ENCODE measurements at regions not wholly inside any gene's neighbourhood (a gene's known extent, or its start where the extent isn't known, plus 50 kb on each side); places are given as distances from the start of the nearest gene placed in this dataset.

DNA sequence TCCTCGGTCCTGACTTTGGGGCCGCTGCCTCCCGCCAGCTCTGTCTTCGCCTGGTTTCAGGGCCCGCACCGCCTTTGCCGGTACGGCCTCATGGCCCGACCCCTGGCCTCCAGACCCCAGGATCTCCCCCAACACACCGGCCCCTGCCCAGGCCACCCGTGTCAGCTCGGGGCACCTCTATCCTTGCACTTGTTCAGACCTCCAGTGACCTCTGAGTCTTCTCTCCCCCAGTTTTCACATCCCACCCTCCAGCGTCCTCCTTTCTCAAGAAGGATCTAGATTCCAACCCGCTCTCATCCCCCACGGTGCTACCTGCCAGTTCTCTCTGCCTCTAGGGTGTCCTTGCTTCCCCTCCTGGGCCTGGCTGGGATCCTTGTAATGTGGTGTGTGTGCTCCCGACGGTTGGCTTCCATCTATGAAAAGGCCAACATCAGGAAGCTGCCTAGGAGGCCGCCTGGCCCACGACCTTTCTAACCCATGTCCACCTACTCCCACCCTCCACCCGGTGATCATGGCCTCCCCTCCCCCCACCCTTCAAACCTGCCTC lies 61.1 kb downstream of the SPATA31C2 start:
- H3K27ac ChIP-seq = no peak overlapping the region
- no peak for DNase-seq (ENCODE audit: low read depth, low spot score)

DNA sequence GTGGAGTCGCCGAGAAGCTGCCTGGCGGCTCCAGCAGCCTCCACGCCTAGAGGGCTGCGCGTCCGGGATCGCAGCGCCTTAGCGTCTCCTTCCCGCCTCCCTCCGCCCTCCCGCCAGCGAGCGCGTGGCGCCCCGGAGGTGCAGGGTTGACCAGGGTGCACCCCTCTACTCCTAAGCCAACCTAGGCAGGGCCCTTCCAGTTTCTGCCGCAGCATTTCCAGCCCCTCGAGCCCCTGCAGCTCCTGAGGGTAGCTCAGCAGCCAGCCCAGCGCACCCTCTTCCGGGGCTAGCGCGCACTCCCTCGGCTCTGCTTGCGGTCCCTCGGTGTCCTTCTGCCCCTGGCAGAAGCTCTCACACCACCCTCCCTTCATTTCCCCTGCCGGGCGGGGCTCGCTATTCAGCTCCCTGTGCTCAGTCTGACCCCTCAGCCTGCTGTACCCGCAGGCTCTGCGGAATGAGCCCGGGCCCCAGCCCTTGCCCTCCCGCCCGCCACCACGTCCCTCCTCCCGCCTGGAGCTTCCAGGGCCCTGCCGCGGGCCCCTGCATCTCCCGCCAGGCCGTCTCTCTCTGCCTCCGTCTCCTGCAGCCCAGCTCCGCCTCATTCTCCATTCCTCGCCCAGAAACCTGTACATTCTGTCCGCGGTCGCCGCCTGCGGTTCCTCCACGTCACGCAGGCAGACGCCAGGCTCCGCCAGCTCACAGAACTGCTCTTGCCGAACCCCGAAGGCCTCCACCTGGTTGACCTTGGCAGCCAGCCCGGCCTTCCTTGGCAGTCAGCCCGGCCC lies 61.8 kb downstream of the SPATA31C2 start:
- DNase-seq (ENCODE audit: low read depth, low spot score) = peak; percentile 70
- peak overlapping the region; percentile 31 for H3K27ac ChIP-seq

DNA sequence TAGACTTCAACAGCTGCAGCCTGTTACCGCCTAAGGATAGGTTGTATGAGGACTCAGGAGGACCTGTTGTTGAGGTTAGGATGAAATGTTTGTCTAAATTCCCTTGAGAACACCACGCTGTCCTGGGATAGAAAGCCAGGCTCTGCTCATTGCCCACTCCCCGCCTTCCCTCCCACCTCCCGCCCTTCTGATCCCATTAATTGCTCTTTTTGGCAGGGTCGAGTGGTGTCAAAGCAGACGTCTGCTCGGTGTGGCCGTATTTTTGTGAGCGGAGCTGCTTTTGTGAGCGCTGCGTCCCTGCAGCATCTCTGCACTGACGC lies 62.3 kb downstream of the SPATA31C2 start:
- peak overlapping the region; percentile 31 for H3K27ac ChIP-seq
- DNase-seq (ENCODE audit: low read depth, low spot score) = no peak

DNA sequence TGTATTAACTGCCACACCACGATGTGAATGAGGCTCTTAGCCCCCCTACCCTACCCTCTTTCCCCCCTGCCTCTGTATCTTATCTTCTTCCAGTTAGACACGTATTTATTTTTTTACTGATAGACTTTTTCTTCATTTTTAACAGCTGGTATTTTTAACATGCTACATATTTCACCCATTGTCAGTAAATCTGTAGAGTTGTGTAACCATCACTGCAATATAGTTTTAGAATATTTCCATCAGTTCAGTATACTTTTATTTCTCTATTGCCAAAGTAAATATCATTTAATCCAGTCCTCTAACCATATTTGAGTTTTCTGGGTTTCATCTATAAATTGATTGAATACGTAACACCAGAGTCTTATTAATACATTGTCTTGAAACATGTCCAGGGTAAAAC lies 62.8 kb downstream of the SPATA31C2 start:
- no peak overlapping the region for H3K27ac ChIP-seq
- DNase-seq (ENCODE audit: low read depth, low spot score) = no peak

DNA sequence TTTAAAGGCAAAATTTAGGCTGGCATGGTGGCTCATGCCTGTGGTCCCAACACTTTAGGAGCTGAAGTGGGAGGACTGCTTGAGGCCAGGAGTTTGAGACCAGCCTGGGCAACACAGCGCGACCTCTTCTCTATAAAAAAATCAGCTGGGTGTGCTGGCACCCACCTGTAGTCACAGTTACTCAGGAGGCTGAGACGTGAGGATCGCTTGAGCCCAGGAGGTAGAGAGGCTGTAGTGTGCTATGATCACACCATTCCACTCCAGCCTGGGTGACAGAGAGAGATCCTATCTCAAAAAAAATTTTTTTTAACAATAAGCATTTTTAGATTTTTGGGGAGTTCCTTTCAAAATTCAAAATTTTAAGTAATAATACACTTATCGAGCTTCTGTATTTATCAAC lies 63.3 kb downstream of the SPATA31C2 start:
- DNase-seq (ENCODE audit: low read depth, low spot score) = no peak
- no peak overlapping the region for H3K27ac ChIP-seq

DNA sequence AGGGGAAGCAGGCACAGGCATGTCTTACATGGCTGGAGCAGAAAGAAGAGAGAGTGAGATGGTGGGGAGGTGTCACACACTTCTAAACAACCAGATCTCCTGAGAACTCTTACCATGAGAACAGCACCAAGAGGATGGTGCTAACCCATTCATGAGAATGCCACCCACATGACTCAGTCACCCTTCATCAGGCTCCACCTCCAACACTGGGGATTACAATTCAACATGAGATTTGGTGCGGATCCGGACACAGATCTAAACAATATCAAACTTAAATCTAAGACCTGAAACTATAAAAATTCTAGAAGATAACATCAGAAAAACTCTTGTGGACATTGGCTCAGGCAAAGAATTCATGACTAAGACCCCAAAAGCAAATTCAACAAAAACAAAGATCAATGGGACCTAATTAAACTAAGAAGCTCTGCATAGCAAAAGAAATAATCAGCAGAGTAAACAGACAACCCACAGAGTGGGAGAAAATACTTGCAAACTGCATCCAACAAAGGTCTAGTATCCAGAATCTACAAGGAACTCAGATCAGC lies 65.4 kb downstream of the SPATA31C2 start:
- no peak overlapping the region for H3K27ac ChIP-seq
- no peak for DNase-seq (ENCODE audit: low read depth, low spot score)

DNA sequence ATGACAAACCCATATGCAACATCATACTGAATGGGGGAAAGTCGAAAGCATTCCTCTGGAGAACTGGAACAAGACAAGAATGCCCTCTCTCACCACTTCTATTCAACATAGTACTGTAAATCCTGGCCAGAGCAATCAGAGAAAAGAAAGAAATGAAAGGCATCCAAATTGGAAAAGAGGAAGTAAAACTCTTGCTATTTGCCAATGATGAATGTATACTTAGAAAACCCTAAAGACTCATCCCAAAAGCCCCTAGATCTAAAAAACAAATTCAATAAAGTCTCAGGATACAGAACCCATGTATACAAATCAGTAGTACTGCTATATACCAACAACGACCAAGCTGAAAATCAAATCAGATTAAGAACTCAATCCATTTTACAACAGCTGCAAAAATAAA lies 66.9 kb downstream of the SPATA31C2 start:
- DNase-seq (ENCODE audit: low read depth, low spot score) = no peak
- no peak overlapping the region for H3K27ac ChIP-seq

DNA sequence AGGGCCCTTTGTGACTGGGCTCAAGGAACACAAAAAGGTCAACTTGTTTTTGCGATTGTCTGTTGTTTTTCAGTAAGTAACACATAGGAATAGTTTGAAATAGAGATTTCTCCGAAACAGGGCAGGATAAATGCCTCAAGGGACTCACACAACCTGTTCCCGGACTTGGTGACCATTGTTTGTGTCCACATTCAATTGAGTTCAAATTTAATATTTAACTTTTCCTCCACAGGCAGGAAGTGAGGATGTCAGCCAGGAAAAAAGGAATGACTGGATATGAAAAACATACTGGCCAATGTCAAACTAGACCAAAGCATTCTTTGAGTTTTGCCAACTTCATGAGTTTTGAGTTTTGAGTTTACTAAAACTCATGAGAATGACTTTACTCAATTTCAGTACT lies 72.7 kb downstream of the SPATA31C2 start:
- DNase-seq (ENCODE audit: low read depth, low spot score) = no peak

DNA sequence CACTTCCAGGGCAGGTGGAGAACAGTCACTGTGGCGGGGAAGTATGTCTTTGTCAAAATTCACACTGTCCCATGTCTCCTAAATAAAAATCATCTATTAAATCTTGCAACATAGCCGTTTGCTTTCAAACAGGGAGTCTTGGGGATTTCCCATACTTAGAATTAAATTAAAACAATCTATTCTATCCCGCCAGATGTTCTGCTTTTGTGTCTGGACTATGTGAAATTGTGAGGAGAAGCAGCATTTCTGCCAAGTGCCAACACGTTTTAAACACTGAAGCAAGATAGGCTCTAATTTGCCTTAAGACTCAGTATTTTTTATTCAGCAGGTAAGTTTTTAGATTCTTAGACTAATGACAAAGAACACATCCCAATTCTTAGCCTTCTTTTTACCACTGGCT lies 73.7 kb downstream of the SPATA31C2 start:
- no peak for DNase-seq (ENCODE audit: low read depth, low spot score)
- H3K27ac ChIP-seq = no peak overlapping the region

More for the DNA sequence above, 72.7 kb downstream of the SPATA31C2 start:
- no peak overlapping the region for H3K27ac ChIP-seq

DNA sequence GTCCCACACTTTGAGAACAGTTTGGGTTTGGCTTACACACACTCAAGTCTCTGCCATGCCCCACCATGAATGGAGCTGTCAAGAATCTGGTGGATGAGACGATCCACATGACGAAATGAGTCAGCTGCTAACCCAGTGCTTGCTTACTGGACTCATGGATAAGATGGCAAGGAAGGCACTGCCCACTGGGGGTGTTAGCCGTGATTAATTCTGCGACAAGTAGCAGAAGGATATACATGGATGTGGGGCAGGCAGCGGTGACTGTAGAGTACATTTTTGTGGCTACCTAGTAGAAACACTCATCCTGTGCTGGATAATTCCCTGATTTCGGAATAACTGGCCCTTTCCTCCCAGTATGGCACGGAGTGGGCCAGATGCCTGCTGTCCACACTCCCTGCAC lies 77.5 kb downstream of the SPATA31C2 start:
- no peak for DNase-seq (ENCODE audit: low read depth, low spot score)
- no peak overlapping the region for H3K27ac ChIP-seq

DNA sequence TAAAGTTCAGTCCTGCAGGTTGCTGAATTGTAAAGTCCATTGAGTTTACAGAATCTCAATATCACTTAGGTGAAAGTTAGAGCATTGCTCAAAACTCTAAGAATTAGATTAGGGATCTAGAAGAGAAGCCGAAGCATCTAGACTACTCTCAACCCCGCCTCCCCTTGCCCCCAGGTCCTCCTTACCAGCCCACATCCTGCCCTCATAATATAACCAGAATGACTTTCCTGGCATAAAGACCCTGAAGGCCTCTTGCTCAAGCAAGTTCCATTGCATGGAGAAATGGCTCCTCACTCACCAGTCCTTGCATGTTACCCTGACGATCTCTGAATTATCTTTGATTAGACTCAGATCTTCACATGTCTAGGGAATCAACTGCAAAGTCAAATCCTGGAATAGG lies 78.8 kb downstream of the SPATA31C2 start:
- DNase-seq (ENCODE audit: low read depth, low spot score) = no peak
- no peak overlapping the region for H3K27ac ChIP-seq

DNA sequence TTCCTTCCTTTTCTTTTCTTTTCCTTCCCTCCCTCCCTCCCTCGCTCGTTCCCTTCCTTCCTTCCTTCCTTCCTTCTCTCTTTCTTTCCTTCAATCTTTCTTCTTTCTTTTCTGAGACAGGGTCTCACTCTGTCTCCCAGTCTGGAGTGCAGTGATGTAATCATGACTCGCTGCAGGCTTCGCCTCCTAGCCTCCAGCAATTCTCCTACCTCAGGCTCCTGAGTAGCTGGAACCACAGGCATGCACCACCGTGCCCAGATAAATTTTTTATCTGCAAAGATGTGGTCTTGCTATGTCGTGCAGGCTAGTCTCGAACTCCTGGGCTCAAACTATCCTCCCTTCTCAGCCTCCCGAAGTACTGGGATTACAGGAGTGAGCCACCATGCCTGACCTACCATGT lies 81.4 kb downstream of the SPATA31C2 start:
- H3K27ac ChIP-seq = no peak overlapping the region
- peak; percentile 26 for DNase-seq (ENCODE audit: low read depth, low spot score)

DNA sequence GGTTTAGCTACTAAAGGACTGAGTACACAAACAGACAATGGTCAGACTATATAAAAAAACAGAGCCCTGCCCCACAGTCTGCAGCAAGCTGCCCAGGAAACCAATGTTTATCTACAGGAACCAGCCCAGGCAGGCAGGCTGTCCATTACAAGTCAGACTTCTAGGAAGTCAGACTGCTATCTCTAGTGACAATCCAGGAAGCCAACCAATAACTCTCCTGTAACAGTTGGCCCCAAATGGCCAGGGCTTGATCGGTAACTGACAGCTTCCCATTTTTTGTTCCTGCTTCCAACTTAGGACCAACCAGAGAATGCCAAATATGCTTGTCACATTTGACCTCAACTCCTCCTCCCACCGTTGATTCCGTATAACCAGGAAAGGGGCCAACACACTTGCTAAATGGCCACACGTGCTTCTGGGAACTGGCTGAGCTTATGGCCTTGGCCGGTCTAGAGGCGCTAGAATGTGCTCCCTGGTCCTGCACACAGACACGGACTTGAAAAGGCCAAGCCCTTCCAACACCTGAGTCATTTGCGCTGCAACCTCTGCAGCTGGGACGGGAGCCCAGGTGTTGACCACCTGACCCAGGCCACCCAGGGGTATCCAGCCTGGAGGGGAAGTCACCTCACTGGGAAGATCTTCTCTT lies 79.6 kb upstream of the CDK20 start:
- no peak overlapping the region for H3K27ac ChIP-seq
- DNase-seq (ENCODE audit: low read depth, low spot score) = no peak

DNA sequence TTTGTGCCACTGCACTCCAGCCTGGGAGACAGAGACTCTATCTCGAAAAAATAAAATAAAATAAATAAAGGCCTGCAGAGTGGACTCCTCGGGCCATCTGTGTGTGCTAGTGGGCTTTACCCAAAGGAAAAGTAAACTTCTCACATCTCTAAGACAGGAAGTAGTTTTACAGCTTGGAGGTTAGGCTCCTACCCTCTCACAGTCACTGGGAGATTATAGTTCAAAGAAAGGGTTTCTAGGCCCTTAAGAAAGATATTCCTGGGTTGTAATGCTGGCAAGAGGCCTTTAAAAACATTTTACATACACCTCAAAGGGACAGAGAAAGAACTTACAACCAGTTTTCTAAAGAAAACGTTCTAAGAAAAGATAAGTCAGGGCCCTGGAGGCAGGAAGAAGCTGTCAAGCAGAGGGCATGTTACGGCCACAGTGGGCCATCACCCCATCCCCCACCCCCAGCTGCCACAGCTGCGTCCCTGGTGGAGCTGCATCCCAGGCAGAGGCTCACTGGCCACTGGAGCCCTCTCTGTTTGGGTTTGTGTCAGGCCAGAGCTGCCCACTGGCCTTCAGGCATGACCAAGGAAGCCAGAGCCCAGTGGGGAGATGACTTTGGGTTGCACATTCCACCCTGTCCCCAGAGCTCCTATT lies 78.1 kb upstream of the CDK20 start:
- DNase-seq (ENCODE audit: low read depth, low spot score) = no peak
- H3K27ac ChIP-seq = no peak overlapping the region

DNA sequence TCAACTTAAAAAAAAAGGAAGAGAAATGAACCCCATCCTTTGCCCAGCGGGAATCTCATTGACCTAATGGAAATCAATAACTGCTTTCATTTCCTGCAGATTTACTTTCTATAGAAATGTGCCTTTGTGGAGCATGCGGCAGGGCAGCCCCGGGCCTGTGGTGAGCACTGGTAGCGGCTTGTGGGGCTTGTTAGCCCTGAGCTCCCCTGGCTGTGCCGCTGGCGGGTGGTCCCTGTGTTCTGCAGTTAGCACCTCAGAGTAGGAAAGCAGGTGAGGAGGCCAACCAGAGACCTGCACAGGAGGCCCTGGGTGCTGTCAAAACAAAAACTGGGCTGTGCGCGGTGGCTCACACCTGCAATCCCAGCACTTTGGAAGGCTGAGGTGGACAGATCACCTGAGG lies 76.8 kb upstream of the CDK20 start:
- no peak overlapping the region for H3K27ac ChIP-seq
- no peak for DNase-seq (ENCODE audit: low read depth, low spot score)

DNA sequence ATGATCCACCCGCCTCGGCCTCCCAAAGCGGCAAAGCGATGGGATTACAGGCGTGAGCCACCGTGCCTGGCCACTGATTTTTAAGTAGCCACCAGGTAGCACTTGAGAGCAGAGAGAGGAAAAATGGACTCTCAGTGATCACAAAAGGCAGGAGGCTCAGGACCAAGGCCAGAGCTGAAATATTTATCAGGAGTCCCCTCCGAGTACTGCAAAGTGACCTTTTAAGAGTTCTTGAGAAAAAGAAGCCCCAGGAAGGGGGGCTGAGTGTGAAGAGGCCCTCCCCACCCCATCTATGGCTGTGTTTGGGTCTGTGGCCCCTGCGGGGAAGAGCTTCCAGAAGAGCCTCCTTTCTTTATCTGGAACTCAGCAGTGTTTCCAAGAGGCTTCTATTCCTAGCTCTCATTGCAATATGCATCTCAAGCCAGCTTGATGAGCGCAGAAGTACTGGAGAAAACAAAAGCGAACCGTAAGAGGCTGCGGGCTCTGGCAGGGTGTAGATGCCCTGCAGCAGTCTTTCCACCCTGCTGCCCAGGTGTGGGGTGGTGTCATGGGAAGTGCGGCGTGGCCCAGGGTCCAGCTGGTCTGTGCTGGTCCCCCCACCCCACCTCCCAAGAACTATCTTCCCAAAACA lies 75.5 kb upstream of the CDK20 start:
- H3K27ac ChIP-seq = no peak overlapping the region
- DNase-seq (ENCODE audit: low read depth, low spot score) = no peak

DNA sequence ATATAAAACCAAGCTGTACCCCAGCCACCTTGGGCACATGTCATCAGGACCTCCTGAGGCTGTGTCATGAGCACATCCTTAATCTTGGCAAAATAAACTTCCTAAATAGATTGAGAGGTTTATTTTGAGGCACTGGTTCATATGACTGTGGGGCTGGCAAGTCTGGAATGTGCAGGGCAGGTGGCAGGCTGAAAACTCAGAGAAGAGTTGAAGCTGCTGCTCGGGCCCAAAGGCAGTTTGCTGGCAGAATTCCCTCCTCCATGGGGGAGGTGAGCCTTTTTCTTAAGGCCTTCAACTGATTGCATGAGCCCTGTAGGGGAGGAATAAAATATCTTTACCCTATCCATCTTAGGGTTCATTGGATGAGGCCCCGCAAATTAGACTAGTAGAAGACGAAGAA lies 72.2 kb upstream of the CDK20 start:
- no peak overlapping the region for H3K27ac ChIP-seq
- no peak for DNase-seq (ENCODE audit: low read depth, low spot score)

DNA sequence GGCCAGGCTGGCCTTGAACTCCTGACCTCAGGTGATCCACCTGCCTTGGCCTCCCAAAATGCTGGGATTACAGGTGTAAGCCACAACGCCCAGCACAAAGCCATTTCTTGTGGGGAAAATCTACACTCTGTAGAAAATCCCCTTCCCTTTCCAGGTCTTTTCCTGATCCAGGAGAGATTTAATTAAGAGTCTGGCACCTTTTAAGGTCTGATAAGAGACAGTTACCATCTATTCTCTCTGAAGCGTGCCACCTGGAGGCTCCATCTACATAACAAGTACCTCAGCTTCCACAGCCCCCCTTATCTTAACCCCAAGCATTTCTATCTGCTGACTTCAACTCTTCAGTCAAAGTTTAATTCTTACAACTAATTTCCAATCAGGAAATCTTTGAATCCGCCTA lies 71.4 kb upstream of the CDK20 start:
- no peak overlapping the region for H3K27ac ChIP-seq
- DNase-seq (ENCODE audit: low read depth, low spot score) = no peak

DNA sequence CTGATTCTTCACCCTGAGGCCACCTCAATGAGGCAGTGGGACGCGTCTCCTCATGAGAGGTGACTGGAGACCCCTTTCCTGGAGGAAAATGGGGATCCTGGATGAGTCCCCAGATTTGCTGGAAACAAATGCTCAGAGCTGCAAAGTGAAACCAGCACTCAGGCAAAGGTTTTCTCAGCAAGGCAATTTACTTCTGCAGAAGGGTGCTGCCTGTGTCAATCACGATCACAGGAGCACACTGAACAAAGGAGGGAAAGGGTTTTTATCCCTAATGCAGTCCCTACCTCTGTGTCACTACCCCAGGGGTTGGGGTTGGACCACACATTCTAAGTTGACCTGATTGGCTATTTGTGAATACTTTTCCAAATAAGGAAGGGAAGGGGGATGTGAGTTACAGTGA lies 69.9 kb upstream of the CDK20 start:
- DNase-seq (ENCODE audit: low read depth, low spot score) = no peak
- H3K27ac ChIP-seq = no peak overlapping the region

DNA sequence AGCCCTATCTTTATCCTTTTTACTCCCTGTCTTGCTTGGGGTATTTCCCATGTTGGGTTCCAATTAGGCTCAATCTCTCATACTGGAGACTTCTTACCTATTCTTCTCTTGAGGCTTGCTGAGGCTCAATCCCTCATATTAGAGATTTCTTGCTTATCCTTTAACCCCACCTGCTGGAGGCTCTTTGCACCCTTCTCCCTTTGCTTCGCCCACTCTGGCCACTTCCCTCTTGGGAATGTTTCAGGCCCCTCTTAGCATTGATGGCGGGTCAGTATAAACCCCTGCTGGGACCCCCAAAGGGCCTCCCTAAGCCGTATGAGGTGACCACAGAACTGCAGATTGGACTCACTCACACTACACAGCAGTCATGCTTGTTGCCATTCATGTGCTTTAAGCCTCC lies 69.3 kb upstream of the CDK20 start:
- no peak for DNase-seq (ENCODE audit: low read depth, low spot score)
- H3K27ac ChIP-seq = no peak overlapping the region

DNA sequence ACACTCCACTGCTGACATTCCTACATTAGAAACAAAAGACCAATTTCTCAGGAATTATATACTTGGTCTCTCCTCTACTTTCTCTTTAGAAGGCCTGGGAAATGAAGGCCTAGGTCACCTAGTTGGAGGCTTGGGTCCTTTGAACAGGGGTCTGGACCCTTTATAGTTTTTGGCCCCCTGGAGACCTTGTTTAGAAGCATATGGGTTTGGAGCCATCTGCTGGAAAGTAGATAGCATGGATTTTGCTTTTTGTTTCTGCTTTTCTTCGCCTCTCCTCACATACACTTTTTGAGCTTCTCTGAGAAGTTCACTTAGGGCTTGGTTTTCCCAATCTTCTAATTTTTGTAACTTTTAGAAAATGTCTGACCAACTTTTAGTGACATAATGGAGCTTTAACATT lies 67.1 kb upstream of the CDK20 start:
- H3K27ac ChIP-seq = no peak overlapping the region
- no peak for DNase-seq (ENCODE audit: low read depth, low spot score)
